Gastroesophageal sphincter (tissue), 4 donors: ENCODE measurements at regions not wholly inside any gene's neighbourhood (a gene's known extent, or its start where the extent isn't known, plus 50 kb on each side); places are given as distances from the start of the nearest gene placed in this dataset.

ENCODE experiments used
- ATAC-seq: fragments of 150-250 bp; one replicate; pipeline ENCODE4 v1.9.1; 2016; ENCODE audit warnings: mild to moderate bottlenecking, moderate library complexity
- H3K27ac ChIP-seq, 4 donors: fragments of 200-600 bp; sonication (generic) in 3 of 4; 1 replicate in 3 of 4; 2 replicates in 1 of 4; pipeline ENCODE4 v1.5.1; 2016 to 2019
- H3K27me3 ChIP-seq: fragments of 200-600 bp; sonication (generic); one replicate; pipeline ENCODE4 v1.5.1; 2019
- H3K36me3 ChIP-seq, 2 donors: fragments of 200-600 bp; sonication (generic); one replicate each; pipeline ENCODE4 v1.5.1; 2019; ENCODE audit warnings: control low read depth in 1 of 2
- H3K4me1 ChIP-seq, 3 donors: fragments of 200-600 bp; sonication (generic); 1 replicate in 2 of 3; 2 replicates in 1 of 3; pipeline ENCODE4 v1.5.1; 2016 to 2019; ENCODE audit warnings: control low read depth in 2 of 3
- H3K4me3 ChIP-seq, 2 donors: fragments of 200-600 bp; sonication (generic); one replicate each; pipeline ENCODE4 v1.5.1; 2019; ENCODE audit warnings: mild to moderate bottlenecking in 1 of 2, moderate library complexity in 1 of 2
- H3K9me3 ChIP-seq, 3 donors: fragments of 200-600 bp; sonication (generic); one replicate each; pipeline ENCODE4 v1.5.1; 2017 to 2019; ENCODE audit warnings: control low read depth in 2 of 3
- EP300 ChIP-seq: sonication (generic); formaldehyde crosslinking; IDR thresholded peaks from one replicate; pipeline ENCODE4 v1.6.1; 2017; ENCODE audit warnings: antibody characterized with exemption, mild to moderate bottlenecking
- POLR2A ChIP-seq, 2 donors: fragments of 450-650 bp; IDR thresholded peaks; one replicate each; pipeline ENCODE4 v1.6.1; 2017; ENCODE audit warnings: antibody characterized with exemption in 2 of 2, mild to moderate bottlenecking in 2 of 2, moderate library complexity in 1 of 2
- POLR2AphosphoS5 ChIP-seq: sonication (generic); formaldehyde crosslinking; IDR thresholded peaks from one replicate; pipeline ENCODE4 v1.6.1; 2017; ENCODE audit warnings: antibody characterized with exemption
- WGBS, 2 donors: methylation state at CpG; one replicate each; pipeline ENCODE4 v1.1.5; 2018; ENCODE audit warnings: low coverage in 1 of 2; 5-methylcytosine and 5-hydroxymethylcytosine counted together
- TF ChIP-seq, protein P1 (sequence below), 4 experiments: fragments of 200-600 bp in 2 of 4; fragments of 450-650 bp in 2 of 4; sonication (generic) in 1 of 4; IDR thresholded peaks; one replicate each; pipeline ENCODE4 v1.5.1; 2017 to 2019; ENCODE audit warnings: antibody characterized with exemption in 4 of 4, mild to moderate bottlenecking in 2 of 4, moderate library complexity in 2 of 4

DNA sequence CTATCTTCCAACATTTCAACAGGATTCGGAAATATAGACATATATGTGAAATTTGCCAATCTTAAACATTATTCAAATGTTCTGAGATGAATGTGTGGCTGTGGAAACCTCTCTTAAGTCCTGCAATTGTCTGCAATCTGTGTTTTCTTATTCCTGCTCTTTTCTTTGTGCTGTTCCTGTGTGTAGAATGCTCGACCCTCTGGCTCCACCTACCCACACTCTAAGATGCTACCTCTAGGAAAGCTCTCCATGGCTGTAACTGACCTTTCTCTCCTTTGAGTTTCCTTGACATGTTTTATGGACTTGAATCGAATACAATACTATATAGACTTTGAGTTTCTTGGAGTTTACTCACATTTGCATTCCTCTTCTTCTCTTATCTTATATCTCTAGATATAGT lies 120.6 kb upstream of the ASTN2 start:
- Histone ChIP-seq H3K4me3 (no peak overlapping the region), H3K36me3 (no peaks in the 10 kb centered on the region), H3K27ac (no peak overlapping the region), H3K27me3 (no peaks in the 10 kb centered on the region), H3K4me1 (no peaks in the 10 kb centered on the region), H3K9me3 (peaks cover 0 to 7% (median 0%) of the 10 kb centered on the region in 3 donors)
- 35 to 60% methylated on average over 1 to 3 of the region's 3 CpGs for WGBS, 2 donors
- no peak for TF ChIP-seq POLR2AphosphoS5
- ATAC-seq = no peak

DNA sequence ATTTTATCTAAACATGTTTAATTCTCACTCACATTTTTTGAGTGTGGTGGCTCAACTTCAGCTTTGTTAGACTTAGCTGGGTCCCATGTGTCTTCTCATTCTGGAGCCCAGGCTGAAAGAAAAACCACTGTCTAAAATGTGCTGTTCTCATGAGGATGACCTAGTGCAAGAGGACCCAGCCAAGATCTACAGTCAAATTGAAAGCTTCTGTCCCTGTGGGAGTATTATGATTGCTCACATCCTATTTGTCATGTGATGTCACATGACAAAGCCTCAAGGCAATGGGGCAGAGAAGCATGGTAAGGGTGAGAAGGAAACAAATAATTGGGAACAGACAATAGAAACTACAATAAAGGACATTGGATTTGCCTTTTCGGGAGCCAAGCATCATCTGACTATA lies 113.4 kb upstream of the ASTN2 start:
- Histone ChIP-seq H3K27ac (no peak overlapping the region), H3K4me3 (no peak overlapping the region), H3K4me1 (no peaks in the 10 kb centered on the region), H3K9me3 (no peaks in the 10 kb centered on the region), H3K27me3 (no peaks in the 10 kb centered on the region), H3K36me3 (no peaks in the 10 kb centered on the region)
- WGBS, 2 donors = 33 to 100% methylated on average over 1 of the region's 1 CpG
- ATAC-seq = no peak
- no peak for TF ChIP-seq EP300
- TF ChIP-seq POLR2A (IDR thresholded peaks at IDR 0.05) = no peak
- no peak for TF ChIP-seq POLR2AphosphoS5
- TF ChIP-seq, protein P1, sequence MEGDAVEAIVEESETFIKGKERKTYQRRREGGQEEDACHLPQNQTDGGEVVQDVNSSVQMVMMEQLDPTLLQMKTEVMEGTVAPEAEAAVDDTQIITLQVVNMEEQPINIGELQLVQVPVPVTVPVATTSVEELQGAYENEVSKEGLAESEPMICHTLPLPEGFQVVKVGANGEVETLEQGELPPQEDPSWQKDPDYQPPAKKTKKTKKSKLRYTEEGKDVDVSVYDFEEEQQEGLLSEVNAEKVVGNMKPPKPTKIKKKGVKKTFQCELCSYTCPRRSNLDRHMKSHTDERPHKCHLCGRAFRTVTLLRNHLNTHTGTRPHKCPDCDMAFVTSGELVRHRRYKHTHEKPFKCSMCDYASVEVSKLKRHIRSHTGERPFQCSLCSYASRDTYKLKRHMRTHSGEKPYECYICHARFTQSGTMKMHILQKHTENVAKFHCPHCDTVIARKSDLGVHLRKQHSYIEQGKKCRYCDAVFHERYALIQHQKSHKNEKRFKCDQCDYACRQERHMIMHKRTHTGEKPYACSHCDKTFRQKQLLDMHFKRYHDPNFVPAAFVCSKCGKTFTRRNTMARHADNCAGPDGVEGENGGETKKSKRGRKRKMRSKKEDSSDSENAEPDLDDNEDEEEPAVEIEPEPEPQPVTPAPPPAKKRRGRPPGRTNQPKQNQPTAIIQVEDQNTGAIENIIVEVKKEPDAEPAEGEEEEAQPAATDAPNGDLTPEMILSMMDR (IDR thresholded peaks at IDR 0.05) = no peak

DNA sequence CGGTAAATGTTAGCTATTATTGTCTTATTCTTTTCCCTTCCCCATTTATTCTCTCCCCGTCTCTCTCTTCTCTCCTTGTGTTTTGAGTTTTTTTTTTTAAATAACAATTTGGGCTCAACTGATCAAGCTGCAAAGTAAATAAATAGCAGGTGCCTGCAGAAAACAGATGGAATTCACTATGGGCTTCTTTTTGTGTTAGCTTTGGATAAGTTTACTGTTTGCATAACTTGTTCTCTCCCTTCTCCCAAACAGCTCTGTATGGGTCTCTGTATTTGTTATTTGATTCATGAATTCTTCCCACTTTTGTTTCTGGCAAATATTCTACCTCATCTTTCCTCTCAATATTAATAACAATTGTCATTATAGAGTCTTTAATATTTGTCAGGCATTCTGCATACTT lies 111.8 kb upstream of the ASTN2 start:
- Histone ChIP-seq H3K4me1 (no peaks in the 10 kb centered on the region), H3K27me3 (no peaks in the 10 kb centered on the region), H3K27ac (no peak overlapping the region), H3K36me3 (no peaks in the 10 kb centered on the region), H3K4me3 (no peak overlapping the region), H3K9me3 (no peaks in the 10 kb centered on the region)
- TF ChIP-seq POLR2AphosphoS5 (no peak), EP300 (no peak), POLR2A (IDR thresholded peaks at IDR 0.05) (no peak)
- TF ChIP-seq, protein P1 (IDR thresholded peaks at IDR 0.05) = no peak
- no peak for ATAC-seq
- 33 to 46% methylated on average over 2 of the region's 2 CpGs for WGBS, 2 donors

DNA sequence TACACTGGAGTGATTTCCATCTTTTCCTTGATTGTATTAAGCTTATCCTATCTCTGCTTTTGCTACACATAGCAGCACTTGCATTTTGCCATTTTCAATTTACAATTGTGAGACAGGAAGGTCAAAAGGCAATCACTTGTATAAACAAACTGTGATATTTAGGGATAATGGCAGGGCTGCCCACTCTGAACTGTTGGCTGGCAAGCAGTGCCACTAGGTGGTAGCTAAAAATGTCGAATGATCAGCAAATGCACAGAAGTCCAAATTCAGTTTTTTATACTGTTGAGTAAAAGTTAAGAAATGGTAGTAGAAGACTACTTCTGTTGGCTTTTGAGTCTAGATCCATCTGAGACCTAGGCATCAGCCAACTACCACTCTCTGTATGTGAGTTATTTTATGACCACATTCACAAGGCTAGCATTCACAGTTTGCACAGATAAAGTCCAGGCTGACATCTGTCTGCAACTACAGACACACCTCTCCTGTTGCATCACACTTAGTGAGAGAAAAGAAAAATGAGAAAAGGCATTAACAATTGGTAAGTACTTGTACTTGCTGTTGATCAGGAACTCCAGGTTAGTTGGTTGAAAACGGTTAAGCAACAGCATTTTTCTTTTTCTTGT lies 108.8 kb upstream of the ASTN2 start:
- Histone ChIP-seq H3K4me1 (no peaks in the 10 kb centered on the region), H3K27ac (no peak overlapping the region), H3K36me3 (no peaks in the 10 kb centered on the region), H3K27me3 (no peaks in the 10 kb centered on the region), H3K9me3 (no peaks in the 10 kb centered on the region), H3K4me3 (no peak overlapping the region)
- TF ChIP-seq POLR2AphosphoS5 (no peak), EP300 (no peak), POLR2A (IDR thresholded peaks at IDR 0.05) (no peak)
- TF ChIP-seq, protein P1 (IDR thresholded peaks at IDR 0.05) = no peak
- WGBS, 2 donors = 47 to 50% methylated on average over 2 of the region's 2 CpGs
- ATAC-seq = no peak

DNA sequence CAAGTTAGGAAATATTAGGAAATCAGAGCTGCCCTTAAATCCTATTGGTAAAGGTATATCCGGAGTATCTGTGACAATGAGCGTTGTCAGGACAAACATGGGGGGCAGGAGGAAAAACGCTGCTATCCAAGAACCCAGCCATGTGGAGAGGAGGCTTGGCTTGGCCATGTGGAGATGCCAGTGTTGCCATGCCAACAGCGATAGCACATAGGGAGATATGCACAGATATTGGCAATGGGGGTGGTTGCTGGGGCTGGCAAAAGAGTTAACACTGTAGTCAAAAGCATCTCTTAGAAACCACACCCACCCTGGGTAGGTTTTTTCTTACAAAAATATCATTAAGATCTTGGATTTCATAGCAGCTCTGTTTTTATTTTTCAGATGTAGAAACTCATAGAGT lies 106.4 kb upstream of the ASTN2 start:
- Histone ChIP-seq H3K9me3 (no peaks in the 10 kb centered on the region), H3K27me3 (no peaks in the 10 kb centered on the region), H3K4me3 (no peak overlapping the region), H3K4me1 (no peaks in the 10 kb centered on the region), H3K27ac (no peak overlapping the region), H3K36me3 (no peaks in the 10 kb centered on the region)
- no peak for TF ChIP-seq POLR2A (IDR thresholded peaks at IDR 0.05)
- TF ChIP-seq, protein P1 (IDR thresholded peaks at IDR 0.05) = no peak
- TF ChIP-seq EP300 = no peak
- TF ChIP-seq POLR2AphosphoS5 = no peak
- ATAC-seq = no peak
- WGBS, 2 donors = 82 to 85% methylated on average over 3 to 4 of the region's 4 CpGs
